HepG2 (cell line): ENCODE measurements at regions not wholly inside any gene's neighbourhood (a gene's known extent, or its start where the extent isn't known, plus 50 kb on each side); places are given as distances from the start of the nearest gene placed in this dataset.

Experiments
- ATAC-seq: fragments of 200-7000 bp; cut with Tn5 transposase; 3 replicates; pipeline ENCODE4 v1.9.1; 2020; ENCODE audit warnings: mild to moderate bottlenecking, moderate library complexity
- BruUV-seq: library from RNA; stranded (reverse); fragments of 400-500 nt; replicated peaks from 2 replicates; lab custom pipeline; 2021; lab: Mats Ljungman, UMichigan
- CTCF ChIA-PET: fragments of 300-600 bp; formaldehyde crosslinking; extraction: SDS; loops from one replicate; lab custom pipeline; 2021; ENCODE audit warnings: low total read pairs, inconsistent platforms, low intra/inter-chr PET ratio; lab: Yijun Ruan, JAX
- POLR2A ChIA-PET: fragments of 350-600 bp; sonication (Branson Sonifier 250); formaldehyde crosslinking; loops from one replicate; lab custom pipeline; 2020; ENCODE audit warnings: antibody characterized with exemption, inconsistent platforms; lab: Yijun Ruan, JAX
- DNase-seq: peaks from one replicate; pipeline ENCODE4 v3.0.0-alpha.2; 2015; ENCODE audit warnings: low spot score
- FAIRE-seq: peaks from 3 replicates; lab custom pipeline; 2011; peaks lifted over from hg19 to GRCh38; lab: Jason Lieb, UNC
- H2AFZ ChIP-seq: one replicate; pipeline ENCODE4 v1.6.1; 2011; ENCODE audit warnings: low read length, inconsistent platforms
- H3K27ac ChIP-seq: fragments of 300-600 bp; 3 replicates; pipeline ENCODE4 v1.8.0; 2011; ENCODE audit warnings: mixed run types, mild to moderate bottlenecking, mixed read lengths, low read length, inconsistent platforms; ENCODE audit not compliant: insufficient read depth; ENCODE audit errors: extremely low read length
- H3K27me3 ChIP-seq, 2 experiments: fragments of 200-600 bp in 1 of 2; 2 replicates in 1 of 2; 3 replicates in 1 of 2; pipeline versions ENCODE4 v1.6.0 to v1.8.0; 2011; ENCODE audit warnings: low read length in 2 of 2, mild to moderate bottlenecking in 2 of 2, moderate library complexity in 2 of 2, inconsistent platforms in 1 of 2; ENCODE audit not compliant: insufficient read depth in 2 of 2, control insufficient read depth in 1 of 2
- H3K36me3 ChIP-seq, 2 experiments: fragments of 200-600 bp in 1 of 2; replicated peaks in 1 of 2; 2 replicates in 1 of 2; 3 replicates in 1 of 2; pipeline versions ENCODE4 v1.5.1 to v1.8.0; 2011; ENCODE audit warnings: low read length in 2 of 2, inconsistent platforms in 1 of 2; ENCODE audit not compliant: insufficient read depth in 2 of 2, control insufficient read depth in 1 of 2
- H3K4me1 ChIP-seq: 2 replicates; pipeline ENCODE4 v1.5.1; 2012; ENCODE audit warnings: low read length, inconsistent platforms; ENCODE audit not compliant: insufficient read depth
- H3K4me2 ChIP-seq: 2 replicates; pipeline ENCODE4 v1.6.0; 2011; ENCODE audit warnings: low read depth, low read length, inconsistent platforms
- H3K4me3 ChIP-seq, 3 experiments: fragments of 200-600 bp in 1 of 3; sonication (generic), shearing (Covaris generic) in 1 of 3; replicated peaks in 1 of 3; 2 replicates each; pipeline ENCODE4 v1.5.1; 2011 to 2016; ENCODE audit warnings: low read length in 3 of 3, inconsistent platforms in 2 of 3, low read depth in 2 of 3, mild to moderate bottlenecking in 2 of 3, control low read depth in 1 of 3, mixed read lengths in 1 of 3; ENCODE audit not compliant: insufficient read depth in 1 of 3
- H3K79me2 ChIP-seq: one replicate; pipeline ENCODE4 v1.6.1; 2011; ENCODE audit warnings: low read length, inconsistent platforms; ENCODE audit not compliant: insufficient read depth
- H3K9ac ChIP-seq: 2 replicates; pipeline ENCODE4 v1.6.0; 2011; ENCODE audit warnings: mild to moderate bottlenecking, low read depth, low read length, inconsistent platforms; ENCODE audit not compliant: insufficient read depth
- H3K9me3 ChIP-seq: 2 replicates; pipeline ENCODE4 v1.5.1; 2012; ENCODE audit warnings: mild to moderate bottlenecking, low read length
- H4K20me1 ChIP-seq: 2 replicates; pipeline ENCODE4 v1.6.0; 2011; ENCODE audit warnings: inconsistent platforms, mild to moderate bottlenecking, low read length, moderate library complexity; ENCODE audit not compliant: insufficient read depth
- RFX5 ChIP-seq: IDR thresholded peaks from 2 replicates; pipeline ENCODE4 v1.6.1; 2011; ENCODE audit warnings: low read depth, low read length, improper control_type of control experiment
- SNAPC4 ChIP-seq: sonication (generic); formaldehyde crosslinking; IDR thresholded peaks from 2 replicates; pipeline ENCODE4 v1.4.0; 2020; ENCODE audit warnings: mild to moderate bottlenecking, missing genetic modification reagents
- TOPORS ChIP-seq: sonication (generic); formaldehyde crosslinking; IDR thresholded peaks from 2 replicates; pipeline ENCODE4 v1.8.0; 2023; ENCODE audit warnings: mild to moderate bottlenecking, missing genetic modification reagents
- XBP1 ChIP-seq: sonication (generic); formaldehyde crosslinking; IDR thresholded peaks from 2 replicates; pipeline ENCODE4 v1.5.0; 2020; ENCODE audit warnings: missing genetic modification reagents
- YEATS4 ChIP-seq: sonication (generic); formaldehyde crosslinking; IDR thresholded peaks from 2 replicates; pipeline ENCODE4 v1.4.0; 2020; ENCODE audit warnings: missing genetic modification reagents, borderline replicate concordance
- ZNF124 ChIP-seq: sonication (generic); formaldehyde crosslinking; IDR thresholded peaks from 2 replicates; pipeline ENCODE4 v1.4.0; 2020; ENCODE audit warnings: missing genetic modification reagents
- ZNF556 ChIP-seq: sonication (generic); formaldehyde crosslinking; IDR thresholded peaks from 2 replicates; pipeline ENCODE4 v1.4.0; 2020; ENCODE audit warnings: mild to moderate bottlenecking, missing genetic modification reagents, borderline replicate concordance
- ZSCAN22 ChIP-seq: sonication (generic); formaldehyde crosslinking; IDR thresholded peaks from 2 replicates; pipeline ENCODE4 v1.4.0; 2020; ENCODE audit warnings: mild to moderate bottlenecking, missing genetic modification reagents
- WGBS: methylation state at CpG from one replicate; pipeline ENCODE4 v1.1.6; 2017; ENCODE audit warnings: low lambda C conversion rate; 5-methylcytosine and 5-hydroxymethylcytosine counted together
- in situ Hi-C: cut with HindIII; loops from 2 replicates; pipeline ENCODE4 v1.10.0; 2017; ENCODE audit warnings: low pct_unique_long_range_greater_than_20kb; ENCODE audit not compliant: extremely low pct_ligation_motif_present
- intact Hi-C: fragments of 100-400 bp; cut with micrococcal nuclease; formaldehyde crosslinking; loops from one replicate; pipeline ENCODE4 v1.10.0; 2022; ENCODE audit not compliant: unreplicated experiment

GRCh38 chr14:61116369-61116768, 135.3 kb downstream of the SLC38A6 start (continued):
- no peak for TF ChIP-seq ZNF556
- no peak for TF ChIP-seq ZNF124 (CRISPR knock-in tag)
- TF ChIP-seq ZSCAN22 (CRISPR knock-in tag), result no peak

- intact Hi-C loops (no loop called here), in situ Hi-C loops (no loop called here)
- H3K4me3 ChIP-seq, result no peak overlapping the region
- ChIA-PET POLR2A (no interaction called here), CTCF (no interaction called here)
- no peak for ATAC-seq
- no peak overlapping the region for H3K27ac ChIP-seq
- WGBS, result 58% methylated on average over 6 of the region's 6 CpGs
- FAIRE-seq, result no peak
- DNase-seq, result no peak
- H3K4me2 ChIP-seq, result no peak overlapping the region
- H3K79me2 ChIP-seq, result no peaks in the 10 kb centered on the region
- H3K9ac ChIP-seq, result no peak overlapping the region
- no peaks in the 10 kb centered on the region for H4K20me1 ChIP-seq
- H3K27me3 ChIP-seq, result no peaks in the 10 kb centered on the region
- H3K4me1 ChIP-seq, result no peaks in the 10 kb centered on the region
- no peak overlapping the region for H2AFZ ChIP-seq
- TF ChIP-seq TOPORS, result no peak
- no peak for TF ChIP-seq YEATS4 (CRISPR knock-in tag)
- H3K36me3 ChIP-seq, result no peaks in the 10 kb centered on the region
- peaks cover 18% of the 10 kb centered on the region for H3K9me3 ChIP-seq
- no TSS peak for BruUV-seq
Observed at GRCh38 chr14:61113561-61114225, 132.6 kb downstream of the SLC38A6 start.

- Histone ChIP-seq H3K4me2 (no peak overlapping the region), H3K9me3 (peaks cover 18% of the 10 kb centered on the region), H2AFZ (no peak overlapping the region), H3K27me3 (no peaks in the 10 kb centered on the region), H3K4me3 (no peak overlapping the region), H4K20me1 (no peaks in the 10 kb centered on the region), H3K79me2 (no peaks in the 10 kb centered on the region), H3K4me1 (peaks cover 8% of the 10 kb centered on the region), H3K9ac (no peak overlapping the region), H3K27ac (no peak overlapping the region), H3K36me3 (no peaks in the 10 kb centered on the region)
- DNase-seq (no peak), FAIRE-seq (no peak), ATAC-seq (peak; percentile 43; the same call in 1 of the 3 replicates)
- in situ Hi-C loops (no loop called here), intact Hi-C loops (no loop called here)
- WGBS, result 74% methylated on average over 2 of the region's 5 CpGs
- POLR2A ChIA-PET, result no interaction called here
- BruUV-seq, result no TSS peak
- CTCF ChIA-PET, result no interaction called here
- TF ChIP-seq SNAPC4, result no peak
- TF ChIP-seq XBP1 (CRISPR knock-in tag), result no peak
- no peak for TF ChIP-seq RFX5
Observed at GRCh38 chr14:61112506-61112905, 131.5 kb downstream of the SLC38A6 start.
